Lower leg skin (tissue), 3 donors: ENCODE measurements at regions not wholly inside any gene's neighbourhood (a gene's known extent, or its start where the extent isn't known, plus 50 kb on each side); places are given as distances from the start of the nearest gene placed in this dataset.

Experiments used
- CTCF ChIP-seq, 3 donors: fragments of 450-650 bp; IDR thresholded peaks; one replicate each; pipeline ENCODE4 v1.5.1; 2016; ENCODE audit warnings: antibody characterized with exemption in 3 of 3, mild to moderate bottlenecking in 3 of 3, moderate library complexity in 2 of 3
- POLR2A ChIP-seq, 2 donors: fragments of 450-650 bp; IDR thresholded peaks; one replicate each; pipeline ENCODE4 v1.6.1; 2016 to 2017; ENCODE audit warnings: antibody characterized with exemption in 2 of 2, mild to moderate bottlenecking in 1 of 2, moderate library complexity in 1 of 2

DNA sequence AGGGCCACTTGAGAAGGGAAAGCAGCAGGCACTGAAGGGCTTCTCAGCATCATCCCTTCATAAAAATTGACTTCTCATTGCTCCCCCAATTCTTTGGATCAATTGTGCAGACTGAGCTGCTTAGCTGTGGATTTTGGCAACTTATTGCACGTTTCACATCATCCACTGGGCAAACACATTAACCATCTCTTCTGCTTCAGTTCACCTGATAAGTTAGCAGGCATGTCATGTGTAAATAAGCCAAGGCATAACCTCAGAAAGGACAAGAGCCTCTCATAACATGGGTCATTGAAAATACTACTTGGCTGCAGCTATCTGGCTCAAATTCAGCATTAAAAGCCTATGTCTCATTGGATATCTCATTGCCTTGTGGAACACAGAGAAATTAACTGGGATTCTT, 366.5 kb downstream of the LRRC3B start:
- no peak for TF ChIP-seq CTCF (IDR thresholded peaks at IDR 0.05)
- no peak for TF ChIP-seq POLR2A (IDR thresholded peaks at IDR 0.05)
